ENCODE measurements at regions not wholly inside any gene's neighbourhood (a gene's known extent, or its start where the extent isn't known, plus 50 kb on each side); places are given as distances from the start of the nearest gene placed in this dataset.
"Not testable (repeated sequence)": the region's sequence is repeated elsewhere in the genome, so short reads cannot be mapped to it uniquely, and the experiment has no call there.

- Histone ChIP-seq H3K36me3 (no peaks in the 10 kb centered on the region), H3K4me3 (no peak overlapping the region), H3K9me3 (no peaks in the 10 kb centered on the region), H3K27me3 (no peaks in the 10 kb centered on the region), H3K27ac (no peak overlapping the region), H3K4me1 (no peaks in the 10 kb centered on the region)
- intact Hi-C loops (cut with DNase I; ENCODE audit: low total_unique reads): no loop called here
- ATAC-seq (no peak), DNase-seq (no peak)
- in situ Hi-C loops (cut with MboI; ENCODE audit: low sequenced_read_pairs in 4 of 4): no loop called here
- no peak for TF ChIP-seq POLR2A (IDR thresholded peaks at IDR 0.05)
- no peak for TF ChIP-seq CTCF (IDR thresholded peaks at IDR 0.05 in 4 of 5, conservative IDR thresholded peaks at IDR 0.05 in 1 of 5)
Observed at GRCh38 chr4:19566041-19566440, 685.7 kb upstream of the SLIT2 start.

GRCh38 chr4:19562456-19562855 is 689.2 kb upstream of the SLIT2 start:
- Histone ChIP-seq H3K4me3 (no peak overlapping the region), H3K4me1 (no peaks in the 10 kb centered on the region), H3K27me3 (no peaks in the 10 kb centered on the region), H3K27ac (no peak overlapping the region), H3K9me3 (no peaks in the 10 kb centered on the region), H3K36me3 (no peaks in the 10 kb centered on the region)
- DNase-seq (no peak), ATAC-seq (no peak)
- TF ChIP-seq POLR2A (IDR thresholded peaks at IDR 0.05) (no peak), CTCF (IDR thresholded peaks at IDR 0.05 in 4 of 5, conservative IDR thresholded peaks at IDR 0.05 in 1 of 5) (no peak)
- intact Hi-C loops (cut with DNase I; ENCODE audit: low total_unique reads): no loop called here
- in situ Hi-C loops (cut with MboI; ENCODE audit: low sequenced_read_pairs in 4 of 4): no loop called here

GRCh38 chr4:19557161-19557560 is 694.5 kb upstream of the SLIT2 start:
- Histone ChIP-seq H3K27me3 (no peaks in the 10 kb centered on the region), H3K27ac (no peak overlapping the region), H3K36me3 (no peaks in the 10 kb centered on the region), H3K9me3 (no peaks in the 10 kb centered on the region), H3K4me3 (no peak overlapping the region), H3K4me1 (no peaks in the 10 kb centered on the region)
- in situ Hi-C loops (cut with MboI; ENCODE audit: low sequenced_read_pairs in 4 of 4) (no loop called here), intact Hi-C loops (cut with DNase I; ENCODE audit: low total_unique reads) (no loop called here)
- ATAC-seq (no peak), DNase-seq (no peak)
- TF ChIP-seq CTCF (IDR thresholded peaks at IDR 0.05 in 4 of 5, conservative IDR thresholded peaks at IDR 0.05 in 1 of 5): no peak
- TF ChIP-seq POLR2A (IDR thresholded peaks at IDR 0.05): no peak

- H3K4me3 ChIP-seq; H3K4me1 ChIP-seq; ATAC-seq; H3K36me3 ChIP-seq; H3K27ac ChIP-seq; intact Hi-C loops (cut with DNase I; ENCODE audit: low total_unique reads); DNase-seq; H3K9me3 ChIP-seq; H3K27me3 ChIP-seq; in situ Hi-C loops (cut with MboI; ENCODE audit: low sequenced_read_pairs in 4 of 4): not testable (repeated sequence)
Observed at GRCh38 chr4:19556276-19556675, 695.4 kb upstream of the SLIT2 start.

GRCh38 chr4:19547463-19547862 is 704.2 kb upstream of the SLIT2 start:
- no peaks in the 10 kb centered on the region for H3K9me3 ChIP-seq
- H3K27ac ChIP-seq: no peak overlapping the region
- in situ Hi-C loops (cut with MboI; ENCODE audit: low sequenced_read_pairs in 4 of 4): loop anchor here in 1 of 4 donors (10.0 kb wide), 1 partner anchor 57 kb away; no protein-coding TSS in a partner anchor
- intact Hi-C loops (cut with DNase I; ENCODE audit: low total_unique reads): no loop called here
- H3K4me1 ChIP-seq: no peaks in the 10 kb centered on the region
- TF ChIP-seq POLR2A (IDR thresholded peaks at IDR 0.05) (no peak), CTCF (IDR thresholded peaks at IDR 0.05 in 4 of 5, conservative IDR thresholded peaks at IDR 0.05 in 1 of 5) (no peak)
- H3K36me3 ChIP-seq: no peaks in the 10 kb centered on the region
- H3K27me3 ChIP-seq: no peaks in the 10 kb centered on the region
- H3K4me3 ChIP-seq: no peak overlapping the region
- ATAC-seq (no peak), DNase-seq (no peak)

All from gastrocnemius medialis (tissue), 4 donors.